ENCODE measurements at regions not wholly inside any gene's neighbourhood (a gene's known extent, or its start where the extent isn't known, plus 50 kb on each side); places are given as distances from the start of the nearest gene placed in this dataset.
"Not testable (repeated sequence)": the region's sequence is repeated elsewhere in the genome, so short reads cannot be mapped to it uniquely, and the experiment has no call there.

GRCh38 chr2:109727929-109728447, 66.1 kb upstream of the RGPD5 start:
- TF ChIP-seq, protein P1, sequence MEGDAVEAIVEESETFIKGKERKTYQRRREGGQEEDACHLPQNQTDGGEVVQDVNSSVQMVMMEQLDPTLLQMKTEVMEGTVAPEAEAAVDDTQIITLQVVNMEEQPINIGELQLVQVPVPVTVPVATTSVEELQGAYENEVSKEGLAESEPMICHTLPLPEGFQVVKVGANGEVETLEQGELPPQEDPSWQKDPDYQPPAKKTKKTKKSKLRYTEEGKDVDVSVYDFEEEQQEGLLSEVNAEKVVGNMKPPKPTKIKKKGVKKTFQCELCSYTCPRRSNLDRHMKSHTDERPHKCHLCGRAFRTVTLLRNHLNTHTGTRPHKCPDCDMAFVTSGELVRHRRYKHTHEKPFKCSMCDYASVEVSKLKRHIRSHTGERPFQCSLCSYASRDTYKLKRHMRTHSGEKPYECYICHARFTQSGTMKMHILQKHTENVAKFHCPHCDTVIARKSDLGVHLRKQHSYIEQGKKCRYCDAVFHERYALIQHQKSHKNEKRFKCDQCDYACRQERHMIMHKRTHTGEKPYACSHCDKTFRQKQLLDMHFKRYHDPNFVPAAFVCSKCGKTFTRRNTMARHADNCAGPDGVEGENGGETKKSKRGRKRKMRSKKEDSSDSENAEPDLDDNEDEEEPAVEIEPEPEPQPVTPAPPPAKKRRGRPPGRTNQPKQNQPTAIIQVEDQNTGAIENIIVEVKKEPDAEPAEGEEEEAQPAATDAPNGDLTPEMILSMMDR (IDR thresholded peaks at IDR 0.05) = no peak
- peaks cover 3% of the 10 kb centered on the region for H3K4me1 Mint-ChIP-seq (ENCODE audit: unreplicated experiment)
- H3K9me3 Mint-ChIP-seq (ENCODE audit: unreplicated experiment) = no peaks in the 10 kb centered on the region
- H3K4me3 Mint-ChIP-seq (ENCODE audit: unreplicated experiment) = no peak overlapping the region
- H3K27me3 Mint-ChIP-seq (ENCODE audit: unreplicated experiment) = peaks cover 26% of the 10 kb centered on the region
- H3K27ac Mint-ChIP-seq (ENCODE audit: unreplicated experiment) = no peak overlapping the region
- H3K36me3 Mint-ChIP-seq (ENCODE audit: unreplicated experiment) = peaks cover 2% of the 10 kb centered on the region
- DNase-seq (ENCODE audit: extremely low spot score, unreplicated experiment) = peak; percentile 54

DNA sequence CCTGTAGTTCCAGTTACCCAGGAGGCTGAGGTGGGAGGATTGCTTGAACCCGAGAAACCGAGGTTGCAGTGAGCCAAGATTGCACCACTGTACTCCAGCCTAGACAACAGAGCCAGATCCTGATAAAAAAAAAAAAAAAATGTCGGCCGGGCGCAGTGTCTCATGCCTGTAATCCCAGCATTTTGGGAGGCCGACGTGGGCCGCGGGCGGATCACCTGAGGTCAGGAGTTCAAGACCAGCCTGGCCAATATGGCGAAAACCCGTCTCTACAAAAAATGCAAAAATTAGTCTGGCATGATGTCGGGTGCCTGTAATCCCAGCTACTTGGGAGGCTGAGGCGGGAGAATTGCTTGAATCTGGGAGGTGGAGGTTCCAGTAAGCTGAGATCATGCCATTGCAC, 60.4 kb upstream of the RGPD5 start:
- H3K4me1 Mint-ChIP-seq (ENCODE audit: unreplicated experiment); H3K36me3 Mint-ChIP-seq (ENCODE audit: unreplicated experiment); H3K4me3 Mint-ChIP-seq (ENCODE audit: unreplicated experiment); H3K9me3 Mint-ChIP-seq (ENCODE audit: unreplicated experiment); H3K27ac Mint-ChIP-seq (ENCODE audit: unreplicated experiment): not testable (repeated sequence)
- DNase-seq (ENCODE audit: extremely low spot score, unreplicated experiment) = peak; percentile 49
- peaks cover 29% of the 10 kb centered on the region for H3K27me3 Mint-ChIP-seq (ENCODE audit: unreplicated experiment)

DNA sequence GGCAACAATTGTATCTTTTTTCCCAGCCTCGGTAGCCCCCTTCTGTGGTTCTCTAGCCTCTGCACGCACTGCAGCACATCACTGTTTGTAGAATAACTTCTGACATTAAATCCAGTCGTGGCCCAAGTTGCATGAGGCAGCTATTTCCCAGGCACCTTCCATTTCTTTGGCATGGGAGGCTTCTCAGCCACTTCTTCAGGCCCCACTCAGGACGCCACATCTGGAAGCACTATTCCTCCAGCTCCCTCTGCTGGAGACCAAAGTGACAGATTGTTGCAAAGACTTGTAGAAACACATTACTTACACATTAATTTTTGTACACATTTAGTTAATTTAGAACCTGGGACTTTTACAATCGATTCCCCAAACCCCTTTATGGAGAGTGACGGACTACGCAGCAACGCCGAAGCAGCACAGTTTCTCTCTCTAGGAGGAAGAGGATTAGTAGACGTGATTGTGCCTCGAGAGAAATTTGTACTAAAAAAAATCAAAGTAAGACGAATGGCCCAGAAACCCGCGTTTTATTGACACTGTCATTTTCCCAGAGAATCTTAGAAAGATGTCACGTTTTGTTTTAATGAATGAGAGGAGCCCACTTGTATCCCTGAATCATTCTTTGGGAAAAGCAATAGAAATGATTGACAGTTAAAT, 57.8 kb upstream of the RGPD5 start:
- Mint-ChIP-seq H3K27me3 (ENCODE audit: unreplicated experiment) (peaks cover 20% of the 10 kb centered on the region), H3K36me3 (ENCODE audit: unreplicated experiment) (no peaks in the 10 kb centered on the region), H3K9me3 (ENCODE audit: unreplicated experiment) (no peaks in the 10 kb centered on the region), H3K27ac (ENCODE audit: unreplicated experiment) (no peak overlapping the region), H3K4me3 (ENCODE audit: unreplicated experiment) (no peak overlapping the region), H3K4me1 (ENCODE audit: unreplicated experiment) (no peaks in the 10 kb centered on the region)
- TF ChIP-seq, protein P1 (IDR thresholded peaks at IDR 0.05) = peak; percentile 87
- peak; percentile 84 for DNase-seq (ENCODE audit: extremely low spot score, unreplicated experiment)
